ENCODE measurements at regions not wholly inside any gene's neighbourhood (a gene's known extent, or its start where the extent isn't known, plus 50 kb on each side); places are given as distances from the start of the nearest gene placed in this dataset.

- no peak for DNase-seq (ENCODE audit: low spot score)
Measured at GRCh38 chr4:147355847-147356246, 125.0 kb upstream of the EDNRA start.

GRCh38 chr4:147360301-147360700, 120.6 kb upstream of the EDNRA start:
- no peak for DNase-seq (ENCODE audit: low spot score)

GRCh38 chr4:147361726-147362125, 119.2 kb upstream of the EDNRA start:
- peak; percentile 66 for DNase-seq (ENCODE audit: low spot score)

DNA sequence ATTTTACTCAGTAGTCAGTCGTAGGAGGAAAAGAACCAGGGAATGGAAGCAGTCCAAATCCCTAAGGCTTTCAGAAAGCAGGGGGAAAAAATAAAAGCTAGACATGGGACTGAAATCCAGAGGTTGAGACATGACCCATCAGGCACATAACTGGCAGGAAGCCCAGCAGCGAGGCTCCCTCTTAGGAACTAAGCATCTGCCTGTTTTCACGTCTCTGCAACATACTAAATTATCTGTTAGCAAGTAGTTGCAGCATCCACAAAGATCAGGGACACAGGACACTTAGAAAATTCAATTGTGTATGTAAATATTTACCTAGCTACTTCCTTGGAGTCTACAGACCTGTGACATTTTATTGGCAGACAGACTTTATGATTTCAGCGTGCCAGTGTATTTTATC, 118.0 kb upstream of the EDNRA start:
- DNase-seq (ENCODE audit: low spot score) = peak; percentile 55

GRCh38 chr4:147363514-147363913, 117.4 kb upstream of the EDNRA start:
- peak; percentile 67 for DNase-seq (ENCODE audit: low spot score)

DNA sequence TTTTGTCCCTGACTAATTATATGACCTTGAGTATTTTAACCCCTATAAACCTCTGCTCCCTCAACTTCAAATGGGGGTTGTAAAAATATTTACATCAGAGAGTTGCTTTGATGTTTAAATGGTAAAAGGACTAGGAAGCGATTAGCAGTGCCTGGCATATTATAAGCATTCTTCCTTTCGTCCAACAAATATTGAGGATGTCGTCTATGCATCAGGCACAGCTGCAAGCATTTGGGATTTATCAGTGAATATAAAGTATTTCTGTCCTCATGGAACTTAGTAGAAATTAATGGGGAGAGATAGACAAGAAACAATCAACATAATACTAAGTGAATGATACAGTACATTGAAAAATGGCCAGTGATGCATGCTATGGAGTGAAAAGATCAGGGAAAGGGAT, 115.5 kb upstream of the EDNRA start:
- DNase-seq (ENCODE audit: low spot score) = no peak

GRCh38 chr4:147366164-147366563, 114.7 kb upstream of the EDNRA start:
- no peak for DNase-seq (ENCODE audit: low spot score)

DNA sequence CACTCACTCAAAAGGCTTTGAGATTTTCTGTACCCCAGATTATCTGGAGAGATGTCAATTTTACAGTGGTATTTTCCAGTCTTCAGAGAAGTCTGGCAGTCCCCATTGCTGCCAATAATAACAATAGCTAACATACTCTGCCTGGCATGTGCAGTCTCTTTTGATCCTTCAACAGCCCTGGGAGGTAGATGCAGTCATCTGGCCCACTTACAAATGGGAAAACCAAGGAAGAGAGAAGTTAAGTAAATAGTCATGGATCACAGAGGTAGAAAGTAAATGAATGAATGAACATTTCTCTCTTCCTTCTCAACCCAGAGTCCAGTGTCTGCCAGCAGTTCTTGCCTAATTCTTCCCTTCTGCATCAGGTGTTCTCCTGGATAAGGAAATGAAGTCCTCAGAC, 113.0 kb upstream of the EDNRA start:
- DNase-seq (ENCODE audit: low spot score) = no peak

GRCh38 chr4:147368948-147369347, 111.9 kb upstream of the EDNRA start:
- DNase-seq (ENCODE audit: low spot score) = no peak

DNA sequence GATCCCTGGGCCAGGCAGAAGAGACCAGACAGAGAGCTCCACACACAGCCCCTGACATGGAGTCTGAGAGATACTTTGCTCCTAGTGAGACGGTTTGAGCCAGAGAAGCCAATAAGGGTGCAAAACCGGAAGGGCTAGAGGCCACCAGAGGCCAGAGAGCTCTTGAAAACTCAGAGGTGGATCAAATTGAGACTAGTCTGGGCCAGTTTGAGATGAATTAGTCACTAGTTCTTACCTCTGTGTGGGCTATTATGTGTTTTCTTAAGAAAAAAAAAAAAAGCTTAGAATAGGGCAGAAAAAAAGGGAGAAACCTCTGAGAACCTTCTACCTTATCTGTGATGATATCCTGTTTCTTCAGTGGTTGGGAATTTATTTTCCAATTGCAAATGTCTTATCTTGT, 110.4 kb upstream of the EDNRA start:
- peak; percentile 9 for DNase-seq (ENCODE audit: low spot score)

- peak; percentile 21 for DNase-seq (ENCODE audit: low spot score)
Measured at GRCh38 chr4:147370881-147371280, 110.0 kb upstream of the EDNRA start.

GRCh38 chr4:147371661-147372060, 109.2 kb upstream of the EDNRA start:
- DNase-seq (ENCODE audit: low spot score) = peak; percentile 52

GRCh38 chr4:147378780-147379179, 102.1 kb upstream of the EDNRA start:
- DNase-seq (ENCODE audit: low spot score) = peak; percentile 65

GRCh38 chr4:147381749-147382148, 99.1 kb upstream of the EDNRA start:
- DNase-seq (ENCODE audit: low spot score) = no peak

GRCh38 chr4:147388018-147388417, 92.9 kb upstream of the EDNRA start:
- no peak for DNase-seq (ENCODE audit: low spot score)

DNA sequence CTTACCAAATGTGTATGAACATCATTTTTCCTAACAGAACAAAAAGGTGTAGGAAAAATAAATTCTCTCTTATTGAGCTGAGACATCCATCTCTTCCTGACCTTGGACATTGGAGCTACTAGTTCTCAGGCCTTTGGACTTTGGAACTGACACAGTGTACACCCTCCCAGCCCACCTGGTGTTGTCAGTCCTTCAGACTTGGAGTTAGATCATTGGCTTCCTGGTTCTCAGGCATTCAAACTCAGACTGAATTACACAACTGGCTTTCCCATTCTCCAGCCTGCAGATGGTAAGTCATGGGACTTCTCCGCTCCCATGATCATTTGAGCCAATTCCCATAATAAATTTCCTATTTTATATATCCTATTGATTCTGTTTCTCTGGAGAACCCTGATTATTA, 84.8 kb upstream of the EDNRA start:
- DNase-seq (ENCODE audit: low spot score) = no peak

GRCh38 chr4:147398556-147398955, 82.3 kb upstream of the EDNRA start:
- no peak for DNase-seq (ENCODE audit: low spot score)

- DNase-seq (ENCODE audit: low spot score) = no peak
Measured at GRCh38 chr4:147400721-147401120, 80.2 kb upstream of the EDNRA start.

GRCh38 chr4:147401221-147401620, 79.7 kb upstream of the EDNRA start:
- DNase-seq (ENCODE audit: low spot score) = no peak

GRCh38 chr4:147407261-147408045, 73.4 kb upstream of the EDNRA start:
- no peak for DNase-seq (ENCODE audit: low spot score)

DNA sequence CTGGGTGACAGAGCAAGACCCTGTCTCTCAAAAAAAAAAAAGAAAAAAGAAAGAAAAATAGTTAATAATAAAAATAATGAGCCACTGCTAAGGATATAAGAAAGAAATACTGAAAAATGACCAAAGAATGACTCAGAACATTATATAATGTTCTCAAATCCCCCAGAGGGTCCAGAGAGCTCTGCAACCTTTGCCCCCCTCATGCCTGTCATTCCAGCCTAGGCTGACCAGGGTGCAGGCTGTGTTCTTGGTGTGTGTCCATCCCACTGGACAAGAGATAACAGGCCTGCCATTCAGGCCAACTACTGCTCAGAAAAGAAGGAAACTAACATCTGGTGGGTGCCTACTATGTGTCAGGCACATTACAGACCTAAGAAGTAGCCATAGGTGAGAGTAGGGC, 72.7 kb upstream of the EDNRA start:
- no peak for DNase-seq (ENCODE audit: low spot score)

- DNase-seq (ENCODE audit: low spot score) = no peak
Measured at GRCh38 chr4:147409350-147409749, 71.5 kb upstream of the EDNRA start.

DNA sequence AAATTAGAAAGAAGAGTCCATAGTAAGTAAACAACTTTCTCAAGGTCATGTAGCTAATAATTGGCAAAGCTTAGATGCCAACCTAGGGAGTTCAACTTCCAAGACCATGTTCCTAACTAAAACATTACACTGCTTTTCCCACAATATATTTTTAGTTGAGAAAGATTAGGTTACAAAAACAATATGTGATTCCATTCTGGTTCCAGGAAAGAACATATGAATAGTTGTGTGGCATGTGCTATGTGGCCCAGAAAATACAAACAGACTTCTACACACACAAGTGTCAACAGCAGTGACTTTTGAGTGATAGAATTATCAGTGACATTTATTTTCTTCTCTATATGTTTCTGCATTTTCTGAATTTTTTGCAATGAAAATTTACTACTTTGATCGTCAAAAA, 62.7 kb upstream of the EDNRA start:
- no peak for DNase-seq (ENCODE audit: low spot score)

- no peak for DNase-seq (ENCODE audit: low spot score)
Measured at GRCh38 chr4:147421456-147421855, 59.4 kb upstream of the EDNRA start.

All from HT-29 (cell line).